ENCODE measurements at regions not wholly inside any gene's neighbourhood (a gene's known extent, or its start where the extent isn't known, plus 50 kb on each side); places are given as distances from the start of the nearest gene placed in this dataset.

DNA sequence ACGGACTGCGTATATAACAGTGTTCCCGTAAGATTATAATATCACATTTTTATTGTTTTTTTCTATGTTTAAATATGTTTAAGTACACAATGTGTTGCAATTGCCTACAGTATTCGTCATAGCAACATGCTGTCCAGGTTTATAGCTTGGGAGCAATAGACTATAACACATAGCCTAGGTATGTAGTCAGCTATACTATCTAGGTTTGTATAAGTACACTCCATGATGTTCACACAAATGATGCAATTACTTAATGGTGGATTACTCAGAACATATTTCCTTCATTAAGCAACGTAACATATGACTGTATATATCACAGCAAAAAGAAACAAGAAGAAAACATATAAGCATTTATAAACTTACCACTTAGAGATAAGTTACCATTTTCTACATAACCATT lies 160.0 kb downstream of the CBLN1 start:
- DNase-seq: no peak

DNA sequence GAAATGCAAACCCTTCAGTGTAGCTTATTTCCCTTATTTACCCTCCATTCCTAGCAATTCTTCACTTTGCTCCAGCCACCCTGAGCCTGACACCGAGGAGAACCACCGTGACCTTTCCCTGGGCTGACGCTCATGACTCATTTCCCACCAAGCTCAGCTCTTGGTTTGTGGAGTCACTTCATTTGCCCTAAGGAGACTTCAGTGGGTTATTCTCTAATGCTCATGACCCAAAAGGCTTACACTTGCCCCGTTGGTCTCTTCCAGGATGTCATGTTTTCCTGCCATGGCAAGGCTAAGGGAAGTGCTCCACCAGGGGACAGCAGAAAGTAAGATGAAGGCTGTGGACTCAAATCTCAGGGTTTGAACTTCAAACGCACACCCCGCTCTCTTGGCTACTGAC lies 161.0 kb downstream of the CBLN1 start:
- DNase-seq: no peak

DNA sequence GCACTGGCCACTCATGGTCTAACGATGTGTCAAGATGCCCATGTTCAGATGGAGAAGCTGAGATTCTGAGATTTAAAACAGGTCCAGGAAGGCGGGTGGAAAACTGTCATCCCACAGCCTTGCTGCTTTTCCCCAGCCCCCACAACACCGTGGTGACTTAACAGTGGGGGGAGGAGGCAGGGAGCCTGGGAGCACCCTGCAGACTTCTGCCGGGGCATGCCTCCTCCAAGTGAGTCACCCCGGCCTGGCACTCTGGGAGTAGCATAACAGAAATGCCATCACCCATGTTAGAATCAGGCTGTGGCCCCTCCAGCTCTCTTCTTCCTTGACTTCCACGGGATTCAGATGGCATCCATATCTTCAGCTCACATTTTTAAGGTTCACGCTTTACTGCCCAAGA lies 164.8 kb downstream of the CBLN1 start:
- no peak for DNase-seq

DNA sequence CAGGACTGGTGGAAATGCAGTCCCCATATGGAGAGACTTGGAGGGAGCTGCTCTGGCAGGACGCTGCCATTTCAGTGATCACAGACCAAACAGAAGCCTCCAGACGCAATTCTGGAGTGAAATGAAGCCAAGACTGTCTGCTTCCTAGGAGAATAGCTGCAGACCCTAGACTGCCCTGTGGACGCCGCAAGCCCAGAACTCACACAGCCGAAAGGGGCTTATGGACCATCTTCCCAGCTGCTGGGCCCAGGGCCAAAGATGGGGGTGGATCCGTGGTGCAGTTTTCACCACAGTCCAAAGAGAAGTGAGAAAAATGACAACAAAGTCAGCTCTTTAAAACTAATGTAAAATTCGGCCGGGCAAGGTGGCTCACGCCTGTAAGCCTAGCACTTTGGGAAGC lies 165.7 kb downstream of the CBLN1 start:
- DNase-seq: no peak

DNA sequence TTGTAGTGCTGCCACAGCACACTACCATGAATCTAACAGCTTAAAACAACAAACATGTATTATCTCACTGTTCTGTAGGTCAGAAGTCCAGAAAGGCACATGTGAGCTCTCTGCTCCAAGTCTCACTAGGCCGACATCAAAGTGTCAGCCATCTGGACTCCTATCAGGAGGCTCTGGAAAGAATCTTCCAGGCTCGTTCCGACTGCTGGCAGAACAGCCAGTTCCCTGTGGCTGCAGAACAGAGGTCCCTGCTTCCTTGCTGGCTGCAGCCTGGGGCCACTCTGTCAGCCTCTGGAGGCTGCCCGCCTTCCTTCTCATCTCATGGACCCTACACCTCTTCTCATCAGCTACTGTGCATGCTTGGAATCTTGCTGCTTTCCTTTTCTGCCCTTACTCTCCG lies 168.9 kb downstream of the CBLN1 start:
- no peak for DNase-seq

DNA sequence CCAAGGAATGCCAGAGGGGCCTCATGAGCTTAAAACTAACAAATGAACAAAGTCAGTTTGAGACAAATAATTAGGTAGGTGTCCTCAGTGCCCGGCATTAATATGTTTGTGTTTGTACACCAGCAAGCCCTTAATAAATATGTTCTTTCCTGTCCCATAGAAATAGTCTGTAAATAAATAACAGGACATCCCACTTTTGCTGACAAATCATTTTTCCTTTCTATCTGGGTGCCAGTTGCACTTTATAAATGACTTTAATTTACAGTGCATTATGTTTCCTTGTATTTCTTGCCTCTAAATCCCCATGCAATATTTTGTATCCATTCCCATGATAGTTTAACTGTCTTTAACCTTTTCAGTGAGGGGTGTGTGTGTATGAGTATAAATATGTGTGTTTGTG lies 170.3 kb downstream of the CBLN1 start:
- DNase-seq: no peak

DNA sequence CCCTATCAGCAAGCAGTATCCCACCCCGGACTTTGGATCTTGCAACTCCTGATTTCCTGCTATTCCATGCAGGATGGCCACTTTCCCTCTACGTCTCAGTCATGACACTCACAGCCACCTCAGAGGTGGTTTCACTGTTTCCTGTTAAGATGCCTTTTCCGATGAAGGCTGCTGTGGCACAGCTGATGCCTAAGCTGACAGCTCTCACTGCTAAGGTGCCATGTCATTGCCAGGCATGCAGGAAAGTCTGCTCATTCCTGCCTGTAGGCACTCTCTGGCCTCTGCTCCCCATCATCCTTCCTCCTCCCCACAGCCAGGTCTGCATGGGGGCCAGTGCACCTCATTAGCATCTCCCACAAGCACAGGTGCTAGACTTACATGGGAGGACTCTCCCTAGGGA lies 173.0 kb downstream of the CBLN1 start:
- DNase-seq: no peak

DNA sequence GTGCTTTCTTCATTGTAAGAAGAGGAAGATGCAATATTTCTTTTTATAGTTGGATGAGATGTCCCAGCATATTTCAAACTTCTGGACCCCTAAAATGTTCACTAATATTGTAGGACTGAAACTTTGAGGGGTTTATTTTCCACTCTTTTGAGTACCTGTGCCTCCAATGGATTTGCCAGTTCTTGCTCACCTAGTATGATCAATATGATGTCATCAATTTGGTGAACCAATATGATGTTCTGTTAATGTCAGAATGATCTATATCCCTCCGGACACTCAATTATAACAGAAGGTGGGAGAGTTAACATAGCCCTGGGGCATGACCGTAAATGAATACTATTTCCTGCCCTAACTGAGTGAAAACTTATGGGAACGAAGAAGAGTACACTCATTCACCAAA lies 178.3 kb downstream of the CBLN1 start:
- no peak for DNase-seq

DNA sequence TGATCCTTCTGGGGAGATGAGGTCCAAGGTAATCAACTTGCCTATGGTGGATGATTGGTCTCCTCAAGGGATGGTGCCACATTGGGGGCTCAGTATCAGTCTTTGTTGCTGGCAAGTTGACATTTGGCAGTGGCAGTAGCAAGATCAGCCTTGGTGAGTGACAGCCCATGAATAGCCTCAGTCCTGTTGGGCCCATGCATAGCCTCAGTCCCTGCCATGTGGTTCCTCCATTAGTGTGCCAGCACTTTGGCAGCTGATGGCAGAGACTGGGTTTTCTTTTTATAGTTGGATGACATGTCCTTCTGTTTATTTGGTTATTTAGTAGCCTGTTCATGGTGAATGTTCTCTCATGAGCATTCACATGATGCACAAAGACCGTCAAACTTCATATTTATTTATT lies 179.6 kb downstream of the CBLN1 start:
- DNase-seq: no peak

DNA sequence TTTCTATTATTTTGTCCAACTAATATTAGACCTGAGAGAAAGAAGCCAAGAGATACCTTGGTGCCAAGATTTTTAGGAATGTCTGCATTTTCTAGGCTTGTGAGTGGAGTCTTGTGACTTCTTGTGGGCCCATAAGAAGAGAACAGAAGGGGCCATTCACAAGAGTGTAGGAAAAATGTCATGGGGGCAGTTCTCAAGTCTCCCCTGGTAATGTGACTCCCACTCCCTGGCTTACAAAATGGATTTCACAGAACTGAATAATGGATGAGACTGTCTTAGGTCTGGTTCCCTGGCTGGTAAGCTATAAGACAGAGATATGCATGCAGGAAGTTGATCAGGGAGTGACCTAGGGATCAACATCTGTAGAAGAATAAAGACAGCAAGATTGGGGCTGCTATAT lies 181.3 kb downstream of the CBLN1 start:
- DNase-seq: no peak

DNA sequence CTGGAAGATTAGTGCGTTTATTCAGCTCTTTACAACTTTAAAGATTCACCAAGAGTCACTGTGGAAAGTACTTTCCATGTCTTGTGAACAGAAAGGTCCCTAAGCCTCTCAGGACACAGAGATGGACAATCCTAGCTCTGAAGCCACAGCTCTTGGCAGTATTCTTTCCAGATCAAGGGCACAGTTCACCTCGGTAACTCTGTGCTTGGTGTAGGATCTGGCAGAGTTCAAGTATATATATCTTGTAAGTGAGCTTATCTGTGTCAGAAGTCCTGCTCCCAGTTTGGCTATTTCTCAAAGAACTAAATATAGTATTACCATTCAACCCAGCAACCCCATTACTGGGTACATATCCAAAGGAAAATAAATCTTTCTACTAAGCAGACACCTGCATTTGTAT lies 183.7 kb downstream of the CBLN1 start:
- no peak for DNase-seq

DNA sequence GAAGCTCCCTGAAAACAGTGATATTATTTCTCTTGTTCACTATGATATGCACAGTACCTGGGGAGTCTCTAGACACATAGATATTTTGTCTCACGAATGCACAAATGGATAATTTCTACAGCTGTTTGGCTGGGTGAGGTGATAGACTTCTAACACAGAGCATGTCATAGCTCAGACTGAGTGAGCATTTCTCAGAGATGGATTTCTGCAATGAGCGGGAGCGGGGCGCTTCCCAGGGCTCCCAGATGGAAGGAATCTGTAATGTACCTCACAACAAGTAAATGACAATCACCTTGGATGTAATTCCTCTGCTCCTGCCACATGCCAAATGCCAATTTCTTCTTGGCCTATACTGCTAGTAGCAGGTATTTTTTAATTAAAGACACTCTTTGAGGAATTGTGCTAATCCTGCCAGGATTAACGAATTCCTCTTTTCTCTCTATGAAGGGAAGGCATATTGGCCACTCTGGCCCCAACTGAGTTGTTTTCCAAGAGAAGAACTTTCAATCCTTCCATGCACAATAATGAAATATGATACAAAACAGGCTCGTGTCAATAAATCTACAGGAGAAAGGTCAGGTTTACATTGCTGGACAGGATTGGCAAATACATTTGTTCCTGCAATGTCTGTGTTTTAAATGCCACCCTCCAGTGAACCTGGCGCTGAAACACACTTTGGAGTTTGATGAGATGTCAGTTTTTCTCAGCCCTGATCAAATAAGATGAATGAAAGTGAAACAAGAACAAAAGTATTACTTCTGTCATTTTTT lies 185.3 kb downstream of the CBLN1 start:
- no peak for DNase-seq

DNA sequence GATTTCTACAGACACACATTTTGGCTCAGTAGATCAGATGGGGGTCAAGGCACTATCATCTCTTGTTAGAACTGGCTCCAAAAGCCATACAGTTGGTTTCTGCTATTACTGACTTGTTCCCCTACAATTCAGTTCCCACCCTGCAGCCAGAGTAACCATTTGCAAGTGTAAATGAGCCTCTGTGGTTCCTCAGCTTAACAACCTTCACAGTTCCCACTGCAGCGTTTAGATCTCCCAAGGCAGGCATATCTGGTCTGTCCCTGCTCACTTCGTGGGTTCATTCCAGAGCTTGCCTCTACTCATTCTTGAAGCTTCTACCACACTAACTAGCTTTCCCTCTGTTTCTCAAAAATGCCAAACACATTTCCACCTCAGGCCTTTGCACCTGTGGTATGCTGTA lies 186.1 kb downstream of the CBLN1 start:
- no peak for DNase-seq

DNA sequence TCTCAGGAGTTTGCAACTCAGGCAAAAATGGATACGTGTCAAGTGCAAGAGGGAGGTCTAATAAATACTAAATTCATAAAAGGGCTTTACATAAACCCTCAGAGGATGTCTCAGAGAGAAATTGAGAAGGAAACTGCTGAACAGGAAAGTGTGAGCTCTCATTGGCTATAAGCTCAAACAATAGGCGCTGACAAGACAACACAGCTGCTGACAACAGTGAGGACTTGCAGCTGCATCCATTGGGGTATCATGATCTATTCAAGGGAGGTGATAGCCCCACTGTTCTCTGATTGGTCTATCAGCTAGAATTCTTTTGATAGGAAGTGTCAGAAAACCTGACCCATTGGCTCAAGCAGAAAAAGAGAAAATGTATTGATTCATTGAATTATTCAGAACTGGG lies 187.2 kb downstream of the CBLN1 start:
- no peak for DNase-seq

DNA sequence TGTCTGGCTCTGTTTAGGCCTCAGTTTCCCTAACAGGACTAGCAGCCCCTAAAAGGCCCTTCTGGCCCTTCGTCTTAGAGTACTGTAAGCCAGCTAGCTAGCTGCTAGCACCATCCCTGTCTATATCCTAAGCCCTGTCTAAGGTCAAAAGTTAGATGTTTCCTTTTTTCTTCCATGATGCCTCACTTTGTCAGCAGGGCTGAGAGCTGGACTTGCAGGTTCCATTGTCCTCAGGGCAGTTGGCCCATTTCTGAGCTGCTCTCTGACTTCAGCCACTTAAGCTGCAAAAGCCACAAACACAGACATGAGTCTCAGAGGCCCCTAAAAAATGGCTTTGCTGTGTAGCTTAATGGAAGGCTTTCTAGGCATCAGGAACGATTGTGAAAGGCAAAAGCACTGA lies 187.7 kb downstream of the CBLN1 start:
- no peak for DNase-seq

DNA sequence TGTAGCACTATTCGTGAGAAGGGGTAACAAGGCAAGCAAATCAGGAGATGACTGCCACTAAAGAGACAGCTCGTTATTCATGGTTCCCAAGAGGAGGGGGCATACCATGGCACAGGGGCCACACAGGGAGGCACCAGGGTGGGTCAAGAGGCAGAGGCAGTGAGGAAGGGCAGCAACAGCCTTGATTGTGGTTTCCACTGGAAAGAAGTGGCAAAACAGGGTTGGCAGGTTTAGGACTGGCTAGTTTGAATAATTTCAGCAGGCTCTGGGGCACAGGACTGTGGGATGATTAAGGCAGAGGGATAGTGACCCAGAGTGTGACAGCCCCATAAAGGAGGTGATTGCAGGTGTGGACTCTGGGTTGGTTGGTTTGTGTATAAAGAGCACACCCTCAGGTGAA lies 188.9 kb downstream of the CBLN1 start:
- no peak for DNase-seq

DNA sequence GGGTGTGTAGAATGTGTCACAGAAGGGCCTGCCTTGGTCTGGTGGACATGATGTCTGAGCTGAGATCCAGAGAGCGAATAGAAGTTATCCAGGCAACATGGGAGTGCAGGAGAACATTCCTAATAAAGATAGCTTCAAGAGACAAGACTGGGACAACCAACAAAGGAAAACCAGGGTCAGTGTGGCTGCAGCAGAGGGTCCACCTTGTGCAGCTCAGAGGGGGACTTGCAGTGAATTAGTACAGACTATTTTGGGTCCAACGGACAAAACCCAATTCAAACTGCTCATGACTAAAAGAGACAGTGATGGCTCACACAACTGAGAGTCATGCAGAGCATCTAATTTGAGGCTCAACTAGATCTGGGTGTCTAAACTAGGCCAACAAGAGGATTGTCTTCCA lies 192.1 kb downstream of the CBLN1 start:
- no peak for DNase-seq

DNA sequence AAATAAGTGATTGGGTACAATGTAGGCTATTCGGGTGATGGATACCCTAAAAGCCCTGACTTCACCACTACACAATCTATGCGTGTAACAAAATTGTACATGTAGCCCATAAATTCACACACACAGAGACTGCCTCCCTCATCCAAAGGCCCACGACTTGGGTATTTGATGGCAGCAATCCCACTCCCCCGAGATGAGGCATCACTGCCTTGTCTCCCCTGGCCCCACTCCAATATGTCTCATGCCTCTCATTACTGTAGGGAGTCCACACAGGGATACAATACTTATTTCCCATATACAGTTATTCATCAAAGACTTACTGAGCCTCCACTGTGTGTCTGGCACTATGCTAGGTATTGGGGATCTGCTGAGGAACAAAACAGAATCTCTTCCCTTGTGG lies 192.6 kb downstream of the CBLN1 start:
- DNase-seq: no peak

DNA sequence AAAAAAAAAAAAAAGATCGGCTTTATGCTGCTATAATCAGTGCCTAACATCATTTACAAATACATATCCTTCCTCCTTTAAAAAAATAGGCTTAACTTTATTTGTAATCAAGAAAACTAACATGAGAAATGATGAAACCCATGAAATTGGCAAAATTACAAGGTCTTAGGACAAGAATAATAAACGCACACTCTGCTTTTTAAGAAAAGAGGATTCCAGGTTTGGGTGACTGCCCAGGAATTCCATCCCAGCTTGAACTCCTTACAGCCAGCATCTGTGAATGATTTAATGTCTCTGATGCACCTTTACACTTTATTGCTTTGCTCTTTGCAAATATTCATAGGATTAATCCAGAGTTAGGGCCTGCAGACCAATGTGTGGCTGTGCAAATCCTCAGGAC lies 196.0 kb downstream of the CBLN1 start:
- no peak for DNase-seq

DNA sequence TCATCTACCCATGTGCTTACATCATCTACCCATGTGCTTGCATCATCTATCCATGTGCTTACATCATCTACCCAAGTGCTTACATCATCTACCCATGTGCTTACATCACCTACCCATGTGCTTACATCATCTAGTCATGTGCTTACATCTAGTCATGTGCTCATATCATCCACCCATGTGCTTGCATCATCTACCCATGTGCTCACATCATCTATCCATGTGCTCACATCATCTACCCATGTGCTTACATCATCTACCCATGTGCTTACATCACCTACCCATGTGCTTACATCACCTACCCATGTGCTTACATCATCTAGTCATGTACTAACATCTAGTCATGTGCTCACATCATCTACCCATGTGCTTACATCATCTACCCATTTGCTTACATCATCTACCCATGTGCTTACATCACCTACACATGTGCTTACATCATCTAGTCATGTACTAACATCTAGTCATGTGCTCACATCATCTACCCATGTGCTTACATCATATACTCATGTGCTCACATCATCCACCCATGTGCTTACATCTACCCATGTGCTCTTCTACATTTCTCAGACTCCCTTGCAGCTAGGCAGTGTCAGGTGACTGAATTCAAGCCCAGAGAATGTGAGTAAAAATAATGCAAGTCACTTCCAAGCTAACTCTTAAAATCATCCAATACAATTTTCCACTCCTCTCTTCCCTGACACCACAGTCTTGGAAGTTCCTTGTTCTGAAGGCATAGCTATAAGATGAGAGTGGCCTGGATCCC lies 196.8 kb downstream of the CBLN1 start:
- DNase-seq: no peak

DNA sequence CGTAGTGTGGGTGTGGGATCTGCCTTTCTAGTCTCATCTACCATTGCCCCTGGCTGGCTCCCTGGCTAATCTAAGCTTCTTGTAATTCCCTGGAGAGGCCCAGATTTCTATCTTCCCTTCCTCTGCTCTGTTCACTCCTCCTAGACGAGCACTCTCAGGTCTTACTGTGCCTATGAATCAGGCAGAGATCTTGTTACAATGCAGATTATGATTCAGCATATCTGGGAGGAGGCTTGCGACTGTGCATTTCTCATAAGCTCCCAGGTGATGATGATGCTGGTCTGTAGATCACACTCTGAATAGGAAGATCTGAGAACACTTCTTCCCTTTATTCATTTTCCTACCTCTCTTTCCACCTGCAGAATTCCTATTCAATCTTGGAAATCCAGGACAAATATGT lies 200.1 kb downstream of the CBLN1 start:
- DNase-seq: no peak

DNA sequence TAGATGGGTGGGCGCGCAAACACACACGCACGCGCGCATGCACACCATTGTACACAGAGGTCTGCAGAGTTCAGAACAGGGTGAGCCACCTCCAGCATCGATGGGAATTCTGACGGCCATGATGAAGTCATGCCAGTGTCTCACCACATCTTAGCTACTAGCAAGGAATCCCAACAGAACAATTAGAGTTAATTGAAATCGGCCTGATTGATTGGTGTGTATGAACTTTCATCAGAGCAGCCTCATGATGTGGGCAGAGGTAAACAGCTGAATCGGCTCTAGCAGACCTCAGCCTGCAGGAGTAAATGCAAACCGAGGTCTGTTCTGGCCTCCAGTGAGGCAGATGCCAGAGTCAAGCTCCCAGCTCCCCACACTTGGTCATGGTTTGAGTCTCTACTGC lies 200.6 kb downstream of the CBLN1 start:
- no peak for DNase-seq

DNA sequence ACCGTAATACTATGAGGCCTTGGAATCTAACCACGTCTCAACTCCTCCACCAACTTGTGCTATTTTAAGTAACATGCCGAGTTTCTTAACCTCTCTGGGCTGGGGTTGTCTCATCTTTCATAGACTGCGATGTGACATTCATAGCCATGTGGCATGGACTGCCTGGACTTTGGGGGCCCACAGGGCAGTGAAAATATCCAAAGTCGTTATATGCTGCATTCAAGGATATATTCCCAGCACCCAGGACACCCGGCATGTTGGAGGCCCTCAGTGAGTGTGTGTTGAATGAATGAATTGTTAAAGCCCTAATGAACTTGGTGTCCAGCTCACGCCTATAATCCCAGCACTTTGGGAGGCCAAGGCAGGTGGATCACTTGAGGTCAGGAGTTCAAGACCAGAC lies 203.1 kb downstream of the CBLN1 start:
- no peak for DNase-seq

DNA sequence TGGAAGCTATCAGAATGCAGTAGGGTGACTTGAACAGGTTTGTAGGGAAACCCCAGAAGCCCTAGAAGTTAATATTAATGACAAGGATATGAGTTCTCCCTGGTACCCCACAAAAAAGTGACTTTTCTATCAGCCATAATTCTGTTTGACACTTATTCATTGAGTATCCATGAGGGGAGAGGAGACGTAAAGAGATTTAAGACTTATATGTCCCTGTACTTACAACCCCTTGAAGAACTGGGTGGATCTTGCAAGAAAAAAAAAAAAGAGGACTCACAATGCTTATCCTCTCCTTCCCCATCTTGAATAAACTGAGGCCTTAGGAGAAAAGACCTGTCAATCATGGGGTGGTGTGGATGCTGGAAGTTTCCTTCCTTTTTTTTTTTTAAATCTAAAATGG lies 203.5 kb downstream of the CBLN1 start:
- DNase-seq: no peak

DNA sequence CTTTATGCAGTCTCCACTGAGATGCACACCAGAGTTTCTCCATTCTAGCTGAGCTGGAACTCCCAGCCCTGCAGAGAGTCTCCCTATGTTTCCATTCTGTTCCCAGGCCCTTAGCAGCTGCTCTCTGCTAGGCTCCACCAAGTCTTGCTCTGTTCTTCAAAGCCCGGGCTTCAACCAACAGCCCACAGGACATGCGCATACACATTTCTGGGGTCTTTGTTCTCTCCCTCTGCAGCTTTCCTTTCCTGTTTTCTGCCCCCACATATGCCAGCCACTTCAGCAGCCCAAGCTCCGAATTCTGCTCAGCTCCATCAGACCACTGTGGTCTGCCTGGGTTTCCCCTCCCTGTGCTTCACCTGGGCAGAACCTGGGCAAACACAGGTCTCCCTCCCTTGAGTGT lies 205.9 kb downstream of the CBLN1 start:
- no peak for DNase-seq
